Stimulated activated CD4-positive, alpha-beta T cell treated with anti-CD3 and anti-CD28 coated beads, Interleukin-1b, Interleukin-23, amount 100 ng/mL, for 1 hour (primary cell): ENCODE measurements at regions not wholly inside any gene's neighbourhood (a gene's known extent, or its start where the extent isn't known, plus 50 kb on each side); places are given as distances from the start of the nearest gene placed in this dataset.
"Not testable (repeated sequence)": the region's sequence is repeated elsewhere in the genome, so short reads cannot be mapped to it uniquely, and the experiment has no call there.

Experiments
- DNase-seq, 2 donors: peaks; one replicate each; pipeline ENCODE4 v3.0.0-alpha.2; 2020; ENCODE audit warnings: low read depth in 2 of 2

GRCh38 chr1:120278259-120278610, 101.9 kb upstream of the SEC22B start:
- DNase-seq: not testable (repeated sequence)

DNA sequence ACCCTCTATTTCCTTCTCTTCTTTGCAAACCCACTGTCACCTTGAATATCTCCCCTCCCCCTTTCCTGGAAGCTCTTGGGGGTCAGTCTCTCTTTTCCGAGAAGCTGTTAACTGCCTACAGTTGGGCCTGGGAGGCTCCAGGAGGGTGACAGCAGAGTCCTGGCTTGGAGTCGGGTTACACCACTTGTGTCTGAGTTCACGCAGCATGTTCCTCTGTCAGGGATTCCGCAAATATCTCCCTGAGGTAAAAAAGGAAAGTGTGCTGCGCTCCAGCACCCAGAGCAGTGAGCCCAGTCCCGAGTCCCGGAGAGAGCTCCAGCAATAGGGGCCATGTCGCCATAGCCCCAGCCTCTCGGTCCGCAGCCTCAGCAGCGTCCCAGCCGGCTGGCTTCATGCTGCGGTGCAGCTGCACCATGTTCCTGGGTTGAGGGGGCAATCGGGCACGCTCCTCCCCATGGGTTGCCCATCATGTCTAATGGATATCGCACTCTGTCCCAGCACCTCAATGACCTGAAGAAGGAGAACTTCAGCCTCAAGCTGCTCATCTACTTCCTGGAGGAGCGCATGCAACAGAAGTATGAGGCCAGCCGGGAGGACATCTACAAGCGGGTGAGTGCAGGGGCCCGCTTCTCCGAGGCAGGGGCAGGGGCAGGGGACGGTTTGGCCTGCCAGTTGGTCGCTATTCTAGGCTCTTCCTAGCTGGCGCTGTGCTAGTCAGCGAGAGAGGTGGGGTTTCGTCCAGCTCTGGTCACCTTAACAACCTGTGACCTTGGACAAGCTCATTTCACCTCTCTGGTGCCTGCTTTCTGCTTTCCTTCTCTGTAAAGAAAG, 101.3 kb upstream of the SEC22B start:
- DNase-seq: not testable (repeated sequence)

DNA sequence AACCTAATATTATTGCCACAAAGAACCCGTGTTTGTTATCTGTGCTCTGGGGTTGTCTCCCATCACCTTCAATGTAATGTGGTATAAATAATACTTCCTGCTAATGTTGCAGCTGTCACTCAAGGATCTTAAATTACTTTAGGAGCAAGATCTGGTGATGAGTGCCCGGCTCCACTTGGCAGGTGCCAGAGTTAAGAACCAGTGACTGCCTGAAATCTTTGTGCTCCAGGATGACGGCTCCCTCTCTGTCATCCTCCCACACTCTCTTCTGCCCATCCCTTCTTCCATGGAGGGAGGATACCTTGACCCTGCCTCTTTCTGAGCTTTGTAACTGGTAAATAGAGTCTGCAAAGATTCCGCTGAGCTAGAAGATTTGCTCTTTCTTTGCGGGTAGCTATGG, 100.4 kb upstream of the SEC22B start:
- not testable (repeated sequence) for DNase-seq

DNA sequence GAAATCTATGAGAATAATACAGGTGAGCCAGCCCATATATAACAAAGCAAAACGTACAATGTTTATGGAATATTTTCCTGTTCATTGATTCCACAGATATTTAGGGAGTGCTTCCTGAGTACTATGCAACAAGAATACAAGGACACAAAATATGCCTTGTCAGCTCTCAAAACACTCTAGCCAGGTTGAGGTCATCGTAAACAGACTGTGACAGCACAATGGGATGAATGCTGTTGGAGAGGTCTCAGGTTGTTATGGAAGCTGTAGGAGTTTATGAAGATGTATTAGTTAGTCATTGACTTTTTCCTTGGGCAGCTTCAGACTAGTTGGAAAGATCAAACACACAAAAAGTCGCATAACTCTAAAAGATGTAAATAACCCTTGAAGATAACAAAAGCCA, 98.1 kb upstream of the SEC22B start:
- DNase-seq: not testable (repeated sequence)

DNA sequence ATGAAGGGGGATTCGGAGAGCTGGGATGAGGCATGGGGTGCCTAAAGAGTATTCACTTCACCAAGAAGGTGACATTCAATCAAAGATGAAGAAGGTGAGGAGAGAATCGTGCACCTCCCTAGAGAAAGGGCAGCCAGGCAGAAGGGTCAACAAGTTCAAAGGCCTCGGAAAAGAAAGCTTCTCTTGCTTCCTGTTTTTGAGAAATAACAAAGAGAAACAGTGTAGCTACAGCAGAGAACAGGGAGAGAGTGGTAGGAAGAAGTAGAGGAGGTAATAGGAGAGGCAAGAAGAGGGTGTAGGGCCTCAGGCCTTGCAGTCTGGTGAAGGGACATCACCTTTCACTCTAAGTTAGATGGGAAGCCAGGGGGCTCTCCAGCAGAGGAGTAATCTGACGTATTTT, 97.0 kb upstream of the SEC22B start:
- not testable (repeated sequence) for DNase-seq

DNA sequence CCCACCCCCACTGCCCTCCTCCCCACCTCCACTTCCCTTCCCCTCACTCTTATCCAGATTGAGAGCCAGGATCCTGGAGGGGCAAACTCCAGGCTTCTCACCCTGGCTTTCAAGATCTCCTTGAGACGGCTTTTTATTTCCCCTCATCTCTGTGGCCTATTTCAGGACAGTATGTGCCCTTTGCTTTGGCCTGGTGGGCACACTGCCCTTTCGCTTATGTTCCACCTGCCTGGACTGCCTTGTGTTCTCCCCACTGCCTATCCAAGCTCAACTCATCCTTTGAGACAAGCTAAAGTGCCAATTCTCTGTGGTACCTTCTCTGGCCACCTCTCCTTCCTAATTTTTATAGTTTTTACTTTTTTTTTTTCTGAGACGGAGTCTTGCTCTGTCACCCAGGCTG, 95.9 kb upstream of the SEC22B start:
- DNase-seq: not testable (repeated sequence)

DNA sequence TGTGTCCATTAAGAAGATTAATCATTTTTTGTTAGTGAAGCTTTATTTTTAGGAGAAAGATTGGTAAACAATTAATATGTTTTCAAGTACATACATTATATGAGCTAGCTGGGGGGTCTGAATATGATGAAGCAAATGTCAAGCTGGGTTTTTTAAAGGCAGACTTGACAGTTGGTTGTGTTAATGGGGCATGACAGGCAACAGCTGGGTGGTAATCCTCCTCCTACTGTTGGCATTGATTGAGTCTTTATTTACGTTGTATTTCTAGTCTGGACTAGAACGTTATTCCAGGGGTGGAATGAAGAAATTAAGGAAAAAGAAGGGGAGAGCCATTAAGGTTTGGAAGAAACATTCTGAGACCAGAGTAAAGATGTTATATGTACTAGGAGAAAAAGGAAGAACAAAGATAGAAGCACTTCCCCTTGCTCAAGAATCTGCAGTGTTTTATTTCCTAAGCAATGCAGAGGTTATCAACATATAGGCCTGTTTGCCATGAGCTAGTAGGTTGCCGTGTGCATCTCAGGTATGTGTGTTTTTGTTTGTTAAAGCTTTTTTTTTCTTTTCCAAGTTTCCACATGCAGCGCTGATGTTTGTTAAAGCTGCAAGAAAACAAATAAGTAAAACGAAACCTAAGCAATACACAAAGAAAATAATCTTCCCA, 95.4 kb upstream of the SEC22B start:
- DNase-seq: not testable (repeated sequence)

GRCh38 chr1:120267894-120268551, 91.7 kb upstream of the SEC22B start:
- not testable (repeated sequence) for DNase-seq

GRCh38 chr1:120264564-120264963, 88.2 kb upstream of the SEC22B start:
- DNase-seq: not testable (repeated sequence)

DNA sequence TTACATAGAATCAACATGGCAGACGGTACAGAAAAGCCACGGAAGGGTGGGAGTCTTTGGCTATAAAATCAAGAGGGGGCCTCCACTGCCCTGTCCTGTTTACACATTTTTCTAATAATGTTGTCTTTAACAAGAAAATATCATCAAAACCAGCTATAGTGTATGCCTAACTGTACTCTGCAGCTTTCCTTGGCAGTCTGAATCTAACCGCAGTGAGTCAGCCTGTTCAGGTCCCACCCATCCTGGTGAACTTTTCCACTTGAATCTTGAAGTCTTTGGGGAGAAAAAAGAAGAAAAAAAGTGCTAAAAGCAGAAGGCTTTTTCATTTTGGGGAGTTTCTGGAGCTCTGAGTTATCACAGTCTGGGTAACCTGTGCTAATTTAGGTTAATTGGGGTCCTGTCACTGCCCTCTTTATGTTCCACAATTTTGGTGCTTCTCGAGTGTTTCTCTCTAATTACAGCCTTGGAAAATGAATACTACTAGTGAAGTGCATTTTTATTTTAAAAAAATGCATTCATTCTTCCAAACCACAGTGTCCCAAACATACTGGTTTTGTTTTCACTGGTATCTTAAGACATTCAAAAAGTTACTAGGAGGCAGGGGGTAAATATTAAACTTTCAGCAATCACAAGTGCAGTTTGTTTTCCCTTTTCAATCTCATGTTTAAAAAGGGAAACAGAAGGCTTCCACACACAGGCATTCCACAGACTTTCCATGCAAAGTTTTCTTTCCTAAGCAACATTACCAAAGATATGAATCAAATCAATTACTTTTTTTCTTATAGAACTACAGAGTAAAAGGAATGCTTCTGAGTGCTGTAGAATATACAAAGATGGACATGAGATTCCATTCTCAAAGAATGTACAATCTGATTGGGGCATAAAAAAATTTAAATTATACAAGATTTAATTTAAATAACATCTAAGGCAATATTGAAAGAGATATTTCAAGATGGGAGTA, 86.8 kb upstream of the SEC22B start:
- not testable (repeated sequence) for DNase-seq

GRCh38 chr1:120257778-120258105, 81.4 kb upstream of the SEC22B start:
- DNase-seq: not testable (repeated sequence)

DNA sequence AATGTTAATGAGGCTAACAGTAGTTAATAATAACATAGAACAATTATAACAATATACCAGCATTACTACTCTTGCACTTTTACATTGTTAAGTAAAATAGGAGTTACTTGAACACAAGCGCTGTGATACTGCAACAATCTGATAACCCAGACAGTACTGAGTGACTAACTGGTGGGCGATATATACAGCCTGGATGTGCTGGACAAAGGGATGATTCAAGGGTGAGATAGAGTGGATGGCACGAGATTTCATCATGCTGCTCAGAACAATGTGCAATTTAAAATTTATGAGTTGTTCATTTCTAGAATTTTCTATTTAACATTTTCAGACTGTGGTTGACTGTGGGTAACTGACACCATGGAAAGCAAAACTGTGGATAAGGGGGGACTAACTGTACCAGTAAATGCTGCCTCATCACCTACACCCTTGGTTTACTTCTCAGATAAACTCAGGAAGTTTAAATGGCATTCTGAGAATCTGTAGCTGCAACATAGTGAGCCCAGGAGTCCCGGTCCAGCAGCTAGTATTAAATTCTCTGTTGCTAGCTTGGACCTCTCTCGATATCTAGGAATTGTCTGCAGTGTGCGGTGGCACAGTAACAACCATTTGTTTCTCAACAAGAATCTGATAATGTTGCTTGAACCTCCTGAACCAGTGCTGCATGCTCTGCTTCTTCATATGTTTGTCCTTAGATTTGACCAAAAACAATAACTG, 80.9 kb upstream of the SEC22B start:
- DNase-seq: not testable (repeated sequence)

GRCh38 chr1:120250756-120251155, 74.4 kb upstream of the SEC22B start:
- DNase-seq: not testable (repeated sequence)

- DNase-seq: not testable (repeated sequence)
Observed at GRCh38 chr1:120248726-120249427, 72.6 kb upstream of the SEC22B start.

GRCh38 chr1:120248203-120248602, 71.9 kb upstream of the SEC22B start:
- not testable (repeated sequence) for DNase-seq

- DNase-seq: not testable (repeated sequence)
Observed at GRCh38 chr1:120243867-120244266, 67.5 kb upstream of the SEC22B start.

DNA sequence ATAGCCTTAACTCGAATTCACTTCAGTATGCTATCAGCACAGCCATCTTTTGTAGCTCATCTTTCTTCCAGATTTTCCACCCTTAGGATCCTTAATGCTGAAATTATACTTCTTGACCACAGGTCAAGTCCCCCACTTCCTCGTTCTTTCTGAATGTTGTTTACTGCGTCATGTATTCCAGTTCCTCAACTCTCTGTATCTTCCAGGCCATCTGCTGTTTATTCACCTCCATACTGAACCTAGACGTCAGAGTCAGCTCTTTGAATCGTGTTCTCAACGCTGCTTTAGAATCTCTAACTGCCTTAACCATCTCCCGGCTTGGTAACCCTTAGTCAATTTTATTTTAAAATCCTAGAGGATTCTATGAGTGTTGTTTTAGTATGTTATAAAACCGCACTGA, 66.3 kb upstream of the SEC22B start:
- DNase-seq: not testable (repeated sequence)

GRCh38 chr1:120241868-120242267, 65.5 kb upstream of the SEC22B start:
- DNase-seq: not testable (repeated sequence)

DNA sequence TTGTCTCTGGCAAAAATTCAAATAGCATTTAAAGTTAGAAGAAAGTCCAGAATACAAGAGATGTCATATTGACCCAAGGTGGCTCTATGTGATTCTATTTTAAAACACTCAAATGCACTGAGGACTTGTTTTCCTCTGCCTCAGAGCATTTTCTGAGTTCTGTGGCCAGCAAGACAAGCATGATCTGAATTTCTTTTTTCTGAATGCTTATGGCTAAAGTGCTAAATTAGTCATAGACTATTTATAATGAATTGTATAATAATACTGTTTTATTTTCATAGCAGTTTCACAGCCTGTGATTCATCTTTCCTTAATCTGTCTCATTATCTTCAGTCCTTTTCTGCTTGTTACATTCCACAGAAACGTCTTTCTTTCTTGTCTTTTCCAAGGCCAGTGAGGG, 63.9 kb upstream of the SEC22B start:
- DNase-seq: not testable (repeated sequence)

DNA sequence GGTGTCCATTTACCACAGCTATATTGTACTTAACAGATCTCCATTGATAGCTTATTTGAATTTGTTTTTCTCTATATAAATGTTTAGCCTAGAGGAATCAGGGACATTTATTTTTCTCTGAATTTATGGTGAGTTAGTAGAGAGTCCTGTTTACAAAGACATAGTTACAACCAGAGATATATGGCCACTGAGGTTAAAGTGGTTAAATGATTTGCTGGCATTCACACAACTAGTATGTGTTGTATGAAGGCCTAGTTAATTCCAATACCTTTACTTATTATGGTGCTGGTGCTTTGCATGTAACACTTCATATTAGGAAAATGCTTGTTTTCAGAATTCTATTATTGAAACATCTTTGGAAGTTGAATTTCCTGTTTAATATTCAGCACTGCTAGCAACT, 63.0 kb upstream of the SEC22B start:
- not testable (repeated sequence) for DNase-seq
